ENCODE measurements at regions not wholly inside any gene's neighbourhood (a gene's known extent, or its start where the extent isn't known, plus 50 kb on each side); places are given as distances from the start of the nearest gene placed in this dataset.
"Not testable (repeated sequence)": the region's sequence is repeated elsewhere in the genome, so short reads cannot be mapped to it uniquely, and the experiment has no call there.

DNA sequence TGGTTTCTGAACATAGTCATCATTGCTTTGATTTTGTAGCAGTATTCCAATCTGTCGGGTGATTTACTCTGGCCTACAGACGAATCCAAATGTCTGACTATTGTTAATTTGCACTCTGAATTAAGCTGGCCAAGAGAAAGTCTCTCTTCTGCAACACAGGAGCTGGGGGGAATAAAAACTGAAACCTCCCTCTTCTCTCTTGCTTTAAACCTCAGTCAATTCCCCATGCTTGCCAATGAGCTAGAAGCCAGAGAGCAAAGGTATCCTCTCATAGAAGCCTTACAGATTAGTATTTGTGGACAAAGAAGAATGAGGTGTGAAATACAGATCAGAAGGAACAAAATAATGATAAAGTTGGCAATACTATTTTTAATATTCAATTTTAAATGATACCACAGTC lies 353.9 kb upstream of the CDH10 start:
- ATAC-seq (no peak), DNase-seq (no peak)
- no peaks in the 10 kb centered on the region for H3K4me1 ChIP-seq
- H3K4me3 ChIP-seq = no peak overlapping the region
- no peaks in the 10 kb centered on the region for H3K27me3 ChIP-seq
- intact Hi-C loops (cut with DNase I) = no loop called here
- H3K27ac ChIP-seq = no peak overlapping the region
- no peaks in the 10 kb centered on the region for H3K36me3 ChIP-seq
- TF ChIP-seq, protein P1, sequence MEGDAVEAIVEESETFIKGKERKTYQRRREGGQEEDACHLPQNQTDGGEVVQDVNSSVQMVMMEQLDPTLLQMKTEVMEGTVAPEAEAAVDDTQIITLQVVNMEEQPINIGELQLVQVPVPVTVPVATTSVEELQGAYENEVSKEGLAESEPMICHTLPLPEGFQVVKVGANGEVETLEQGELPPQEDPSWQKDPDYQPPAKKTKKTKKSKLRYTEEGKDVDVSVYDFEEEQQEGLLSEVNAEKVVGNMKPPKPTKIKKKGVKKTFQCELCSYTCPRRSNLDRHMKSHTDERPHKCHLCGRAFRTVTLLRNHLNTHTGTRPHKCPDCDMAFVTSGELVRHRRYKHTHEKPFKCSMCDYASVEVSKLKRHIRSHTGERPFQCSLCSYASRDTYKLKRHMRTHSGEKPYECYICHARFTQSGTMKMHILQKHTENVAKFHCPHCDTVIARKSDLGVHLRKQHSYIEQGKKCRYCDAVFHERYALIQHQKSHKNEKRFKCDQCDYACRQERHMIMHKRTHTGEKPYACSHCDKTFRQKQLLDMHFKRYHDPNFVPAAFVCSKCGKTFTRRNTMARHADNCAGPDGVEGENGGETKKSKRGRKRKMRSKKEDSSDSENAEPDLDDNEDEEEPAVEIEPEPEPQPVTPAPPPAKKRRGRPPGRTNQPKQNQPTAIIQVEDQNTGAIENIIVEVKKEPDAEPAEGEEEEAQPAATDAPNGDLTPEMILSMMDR (IDR thresholded peaks at IDR 0.05) = no peak
- peaks cover 0 to 5% of the 10 kb centered on the region in 2 donors for H3K9me3 ChIP-seq

DNA sequence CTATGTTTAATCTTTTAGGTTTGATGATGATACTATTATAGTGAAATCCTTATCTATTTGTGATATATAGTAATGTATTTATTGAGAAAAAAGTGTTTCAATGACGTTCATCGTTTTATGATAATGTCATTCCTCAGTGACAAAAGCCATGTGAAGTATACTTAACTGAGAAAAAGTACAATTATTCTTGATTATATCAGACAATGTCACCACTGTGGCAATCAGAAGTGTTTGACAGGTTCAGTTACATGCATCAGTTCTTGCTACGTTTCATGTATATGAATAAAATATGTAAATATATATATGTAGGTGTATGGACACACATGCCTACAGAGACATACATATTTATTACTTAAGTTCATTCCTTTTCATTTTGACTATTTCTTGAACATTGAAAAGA lies 341.5 kb upstream of the CDH10 start:
- Histone ChIP-seq H3K27me3 (no peaks in the 10 kb centered on the region), H3K27ac (no peak overlapping the region), H3K4me3 (no peak overlapping the region), H3K4me1 (no peaks in the 10 kb centered on the region), H3K36me3 (no peaks in the 10 kb centered on the region), H3K9me3 (peaks cover 0 to 3% of the 10 kb centered on the region in 2 donors)
- TF ChIP-seq, protein P1 (IDR thresholded peaks at IDR 0.05) = no peak
- no peak for DNase-seq
- no peak for ATAC-seq
- intact Hi-C loops (cut with DNase I) = no loop called here

DNA sequence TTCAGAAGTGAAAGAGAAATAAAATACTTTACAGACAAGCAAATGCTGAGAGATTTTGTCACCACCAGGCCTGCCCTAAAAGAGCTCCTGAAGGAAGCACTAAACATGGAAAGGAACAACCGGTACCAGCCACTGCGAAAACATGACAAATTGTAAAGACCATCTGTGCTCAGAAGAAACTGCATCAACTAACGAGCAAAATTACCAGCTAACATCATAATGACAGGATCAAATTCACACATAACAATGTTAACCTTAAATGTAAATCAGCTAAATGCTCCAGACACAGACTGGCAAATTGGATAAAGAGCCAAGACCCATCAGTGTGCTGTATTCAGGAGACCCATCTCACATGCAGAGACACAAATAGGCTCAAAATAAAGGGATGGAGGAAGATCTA lies 333.8 kb upstream of the CDH10 start:
- H3K9me3 ChIP-seq; H3K27me3 ChIP-seq; H3K27ac ChIP-seq; H3K4me3 ChIP-seq; DNase-seq; intact Hi-C loops (cut with DNase I); ATAC-seq; H3K36me3 ChIP-seq; H3K4me1 ChIP-seq: not testable (repeated sequence)

DNA sequence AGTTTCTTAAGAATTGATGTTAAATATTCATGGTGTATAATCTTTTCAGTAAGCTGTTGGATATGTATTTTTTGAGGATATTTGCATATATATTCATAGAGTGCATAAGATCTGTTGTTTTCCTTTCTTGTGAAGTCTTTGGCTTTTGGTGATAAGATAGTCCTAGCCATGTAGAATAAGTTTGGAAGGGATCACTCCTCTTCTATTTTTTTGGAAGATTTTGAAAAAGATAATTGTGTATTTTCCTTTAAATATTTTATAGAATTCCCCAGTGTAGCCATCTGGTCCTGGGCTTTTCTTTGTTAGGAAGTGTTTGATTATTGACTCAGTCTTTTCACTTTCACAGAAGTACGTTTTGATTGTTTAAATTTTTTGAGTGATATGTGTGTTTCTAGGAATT lies 318.8 kb upstream of the CDH10 start:
- H3K36me3 ChIP-seq = no peaks in the 10 kb centered on the region
- TF ChIP-seq, protein P1 (IDR thresholded peaks at IDR 0.05) = no peak
- no peaks in the 10 kb centered on the region for H3K4me1 ChIP-seq
- no peak overlapping the region for H3K4me3 ChIP-seq
- intact Hi-C loops (cut with DNase I) = no loop called here
- no peak for ATAC-seq
- no peak overlapping the region for H3K27ac ChIP-seq
- no peaks in the 10 kb centered on the region for H3K27me3 ChIP-seq
- peaks cover 0 to 13% of the 10 kb centered on the region in 2 donors for H3K9me3 ChIP-seq
- DNase-seq = no peak

DNA sequence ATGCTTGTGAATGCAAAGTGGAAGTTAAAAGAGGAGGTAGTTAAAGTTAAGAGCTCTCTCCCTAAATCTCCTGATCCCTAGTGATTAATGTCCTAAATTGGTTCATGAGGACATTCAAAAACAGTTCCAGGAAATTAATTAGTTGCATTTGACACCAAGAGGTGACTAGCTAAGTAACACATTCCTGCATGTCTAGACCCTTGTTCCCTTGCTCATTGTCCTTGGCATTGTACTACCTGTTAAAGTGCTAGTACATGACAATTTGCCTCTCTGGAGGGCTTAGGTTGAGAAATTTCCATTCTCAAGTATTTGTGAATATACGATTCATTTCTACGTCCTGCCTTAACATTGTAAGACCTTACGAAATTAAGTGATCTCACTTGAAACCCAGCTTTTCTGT lies 278.6 kb upstream of the CDH10 start:
- ATAC-seq (no peak), DNase-seq (no peak)
- intact Hi-C loops (cut with DNase I) = no loop called here
- Histone ChIP-seq H3K4me3 (no peak overlapping the region), H3K9me3 (no peaks in the 10 kb centered on the region), H3K27ac (no peak overlapping the region), H3K4me1 (no peaks in the 10 kb centered on the region), H3K27me3 (no peaks in the 10 kb centered on the region), H3K36me3 (no peaks in the 10 kb centered on the region)
- TF ChIP-seq, protein P1 (IDR thresholded peaks at IDR 0.05) = no peak

DNA sequence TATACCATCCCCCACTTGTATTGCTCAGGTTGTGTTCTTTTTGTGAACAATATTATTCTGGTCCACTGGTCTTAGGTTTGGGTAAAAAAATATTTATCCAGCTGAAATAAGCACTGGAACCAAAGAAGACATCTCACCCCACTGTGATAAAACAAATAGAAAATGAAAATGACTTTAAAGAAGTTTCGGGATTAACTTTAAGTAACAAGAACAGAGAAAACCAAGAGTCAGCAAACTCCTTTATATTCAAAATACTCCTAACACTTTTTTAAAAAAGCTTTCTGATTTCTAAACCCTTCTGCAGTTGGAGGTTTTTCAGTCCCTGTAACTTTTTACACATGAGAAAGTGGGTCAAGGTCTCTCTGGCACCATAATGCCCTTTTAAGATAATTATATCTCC lies 273.9 kb upstream of the CDH10 start:
- intact Hi-C loops (cut with DNase I) = no loop called here
- H3K4me3 ChIP-seq = no peak overlapping the region
- H3K36me3 ChIP-seq = no peaks in the 10 kb centered on the region
- TF ChIP-seq, protein P1 (IDR thresholded peaks at IDR 0.05) = no peak
- H3K27ac ChIP-seq = no peak overlapping the region
- ATAC-seq (no peak), DNase-seq (no peak)
- H3K4me1 ChIP-seq = no peaks in the 10 kb centered on the region
- no peaks in the 10 kb centered on the region for H3K9me3 ChIP-seq
- no peaks in the 10 kb centered on the region for H3K27me3 ChIP-seq

Measured in left lung (tissue), 4 donors.